Medulla oblongata (tissue), 1 donor: ENCODE measurements at regions not wholly inside any gene's neighbourhood (a gene's known extent, or its start where the extent isn't known, plus 50 kb on each side); places are given as distances from the start of the nearest gene placed in this dataset.

Source experiments
- DNase-seq: peaks from one replicate; pipeline ENCODE4 v3.0.0-alpha.2; 2015; ENCODE audit errors: extremely low spot score

DNA sequence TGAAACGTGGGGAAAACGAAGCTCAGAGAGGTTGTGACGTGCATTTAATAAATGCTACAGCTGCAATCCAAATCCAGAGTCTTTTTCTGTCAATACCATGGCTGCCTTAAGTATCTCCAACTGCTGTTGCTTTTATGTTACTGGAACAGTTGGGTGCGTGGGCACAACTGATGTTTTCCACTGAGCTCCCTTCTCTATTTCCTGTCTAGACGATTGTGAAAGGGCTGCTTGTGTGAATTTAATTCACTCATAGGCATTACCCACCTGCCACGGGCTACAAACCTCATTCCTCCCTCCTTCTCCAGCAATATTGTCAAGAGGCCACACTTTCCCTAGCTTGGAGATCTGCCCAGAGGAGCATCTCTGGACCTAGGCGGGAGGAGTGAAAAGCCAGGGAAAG lies 526.0 kb downstream of the MID1IP1 start:
- DNase-seq = no peak

DNA sequence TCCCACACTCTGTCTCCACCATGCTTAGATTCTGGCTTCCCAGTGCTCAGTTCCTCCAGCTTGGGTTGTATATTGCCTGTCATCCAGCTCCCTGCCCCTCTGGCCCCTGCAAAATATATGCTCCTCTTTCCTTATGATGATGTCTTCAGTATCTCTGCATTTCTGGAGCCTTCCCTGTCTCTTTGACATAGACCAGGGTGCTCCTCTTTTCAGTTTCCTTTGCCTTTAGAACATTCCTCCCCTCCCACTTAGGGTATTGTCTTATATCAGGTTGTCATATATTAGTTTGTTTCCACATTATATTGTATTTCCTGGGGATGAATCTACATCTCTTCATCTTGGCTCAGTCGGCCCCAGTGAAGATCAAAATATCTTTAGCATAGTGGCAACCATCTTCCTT lies 526.4 kb downstream of the MID1IP1 start:
- DNase-seq = no peak

DNA sequence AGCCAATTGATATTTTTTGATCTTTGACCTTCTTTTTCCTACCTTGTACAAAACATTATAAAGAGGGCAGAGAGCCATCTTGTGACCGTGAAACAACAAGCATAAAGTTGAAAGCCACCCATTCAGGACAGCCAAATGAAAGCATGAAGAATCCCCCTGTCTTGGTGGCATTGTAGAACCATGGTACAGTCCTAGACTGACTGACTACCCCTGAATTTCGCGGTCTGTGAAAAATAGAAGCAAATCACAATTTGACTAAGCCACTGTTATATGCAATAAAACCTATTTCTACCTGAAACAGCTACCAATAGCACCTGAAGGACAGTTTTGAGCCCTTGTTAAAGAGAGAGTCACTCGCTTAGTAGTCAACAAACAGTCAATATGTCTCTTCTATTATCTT lies 527.4 kb downstream of the MID1IP1 start:
- DNase-seq = no peak

DNA sequence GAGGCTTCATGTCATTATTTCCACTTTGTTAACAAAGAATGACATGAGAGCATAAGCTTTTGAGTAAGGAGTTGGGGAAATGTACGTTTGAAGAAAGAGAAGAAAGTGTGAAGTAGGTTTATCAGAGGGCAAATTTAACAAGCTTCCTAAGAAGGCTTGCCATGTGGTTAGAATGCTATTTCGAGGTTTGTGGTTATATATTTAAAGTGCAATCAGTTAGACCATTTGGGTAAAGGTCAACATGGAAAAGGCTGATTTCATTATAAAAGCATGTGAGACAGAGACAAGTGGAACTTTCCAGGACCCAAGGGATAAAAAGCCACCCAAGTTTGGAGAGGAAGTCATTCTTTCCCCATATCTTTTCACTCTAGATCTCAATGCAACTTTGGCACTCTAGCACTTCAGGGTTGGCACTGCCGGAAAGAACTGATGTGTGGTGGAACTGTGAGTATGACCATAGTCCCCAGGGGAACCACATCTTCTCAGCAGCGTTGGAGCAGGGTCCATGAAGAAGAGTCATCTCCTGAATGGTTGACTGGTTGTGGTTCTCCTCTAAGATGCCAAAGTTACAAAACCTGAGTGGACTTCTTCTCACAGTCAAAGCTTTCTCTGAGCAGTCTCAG lies 529.9 kb downstream of the MID1IP1 start:
- no peak for DNase-seq

DNA sequence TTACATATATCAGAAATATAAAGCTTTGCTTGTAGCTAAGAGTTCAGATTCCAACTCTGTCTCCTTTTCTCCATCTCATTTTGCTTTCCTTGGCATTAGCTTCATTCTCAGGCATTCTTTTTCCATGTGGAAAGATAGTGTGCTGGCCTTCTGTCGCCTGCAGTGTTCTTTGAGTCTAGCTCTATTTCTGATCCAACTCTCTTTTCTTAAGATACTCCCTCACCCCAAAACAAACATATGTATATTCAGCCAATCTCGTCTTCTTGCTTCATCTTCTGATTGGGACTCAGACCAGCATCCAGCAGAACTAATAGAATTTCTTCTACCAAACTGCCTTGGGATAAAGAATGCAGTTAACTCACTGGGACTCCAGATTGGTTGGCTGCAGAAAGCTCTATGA lies 532.2 kb downstream of the MID1IP1 start:
- no peak for DNase-seq

DNA sequence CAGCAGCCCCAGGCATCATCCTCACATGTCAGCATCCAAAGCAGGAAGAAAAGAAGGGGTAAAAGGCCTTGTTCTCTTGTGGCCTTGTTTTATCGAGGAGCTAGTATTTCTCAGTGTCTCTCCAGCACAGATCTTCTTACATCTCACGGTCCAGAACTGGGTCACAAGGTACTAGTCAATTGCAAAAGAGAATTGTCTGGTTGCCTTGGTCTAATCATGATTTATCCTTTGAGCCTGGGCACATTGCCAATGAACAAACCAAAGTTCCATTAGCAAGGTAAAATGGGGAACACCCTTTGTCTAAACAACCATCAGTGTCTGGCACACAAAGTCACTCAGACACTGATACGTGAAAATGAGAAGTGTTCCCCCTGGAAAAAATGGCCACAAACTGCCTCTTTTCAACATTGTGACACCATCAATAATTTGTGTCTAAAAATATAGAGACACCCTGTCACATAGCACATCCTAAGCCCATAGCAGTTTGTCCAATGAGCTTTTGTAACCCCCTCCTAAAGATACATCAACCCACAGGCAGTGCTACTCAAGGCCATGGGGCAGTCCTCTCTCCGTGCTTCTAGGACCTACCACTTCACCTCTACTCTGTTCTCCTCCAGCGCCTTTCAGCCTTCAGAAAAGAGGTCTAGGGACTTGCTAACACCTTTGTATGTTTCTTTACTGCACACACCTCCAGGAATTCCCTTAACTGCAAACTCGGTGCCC lies 534.4 kb downstream of the MID1IP1 start:
- DNase-seq = no peak

DNA sequence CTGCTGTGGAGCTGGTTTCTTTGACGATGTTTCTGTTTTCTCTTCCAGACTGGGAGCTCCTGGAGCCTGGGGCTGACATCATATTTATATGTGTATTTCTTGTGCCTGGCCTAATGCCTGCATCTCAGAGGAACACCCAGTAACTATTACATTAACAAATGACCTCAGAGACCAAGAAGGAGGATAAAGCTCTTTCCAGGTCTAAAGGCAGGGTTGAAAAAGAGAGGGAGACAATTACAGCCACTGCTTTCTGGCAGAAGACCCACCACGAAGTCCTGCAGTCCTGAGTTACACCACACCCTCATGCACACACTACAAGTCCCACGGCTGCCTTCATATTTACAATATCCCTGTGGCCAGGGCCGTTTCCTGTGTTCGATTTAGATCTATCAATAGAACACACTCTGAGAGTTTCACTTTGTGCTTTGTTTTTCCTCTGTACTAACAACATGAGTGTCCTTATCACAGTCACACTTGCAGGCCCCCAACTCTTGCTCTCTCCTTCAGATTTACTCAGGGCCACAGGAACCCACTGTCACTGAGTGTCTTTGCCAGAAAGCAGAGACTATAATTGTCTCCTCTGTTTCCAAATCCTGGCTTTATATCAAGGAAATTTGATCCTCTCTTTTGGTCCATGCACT lies 535.5 kb downstream of the MID1IP1 start:
- DNase-seq = no peak

DNA sequence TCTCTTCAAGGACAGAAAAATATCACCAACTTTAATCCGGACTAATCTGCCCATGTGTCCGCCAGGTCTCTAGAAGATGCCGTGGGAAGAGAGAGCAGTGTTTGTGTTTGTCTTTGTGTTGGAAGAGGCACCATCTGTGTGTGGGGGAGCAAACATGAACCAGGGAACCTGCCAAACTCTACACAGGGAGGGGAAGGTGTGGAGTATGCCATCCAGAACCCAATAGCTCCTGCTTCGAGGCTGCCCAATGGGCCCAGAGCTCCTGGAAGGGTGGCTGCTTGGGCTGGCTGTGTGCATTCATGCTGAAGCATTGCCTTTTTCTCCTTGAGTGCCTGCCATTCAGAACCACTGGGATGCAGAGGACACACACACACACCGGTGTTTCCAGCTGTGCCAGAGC lies 536.2 kb downstream of the MID1IP1 start:
- no peak for DNase-seq

DNA sequence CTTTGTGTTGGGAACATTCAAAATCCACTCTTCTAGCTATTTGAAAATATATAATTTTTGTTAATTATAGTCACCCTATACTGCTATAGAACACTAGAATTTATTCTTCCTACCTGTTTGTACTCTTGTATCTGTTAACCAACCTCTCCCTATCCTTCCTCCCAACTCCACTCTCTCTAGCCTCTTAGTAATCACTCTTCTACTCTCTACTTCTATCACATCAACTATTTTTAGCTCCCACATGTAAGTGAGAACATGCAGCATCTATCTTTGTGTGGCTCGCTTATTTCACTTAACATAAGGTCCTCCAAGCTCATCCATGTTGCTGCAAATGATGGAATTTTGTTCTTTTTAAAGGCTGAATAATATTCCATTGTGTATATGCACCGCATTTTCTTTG lies 537.3 kb downstream of the MID1IP1 start:
- DNase-seq = no peak

DNA sequence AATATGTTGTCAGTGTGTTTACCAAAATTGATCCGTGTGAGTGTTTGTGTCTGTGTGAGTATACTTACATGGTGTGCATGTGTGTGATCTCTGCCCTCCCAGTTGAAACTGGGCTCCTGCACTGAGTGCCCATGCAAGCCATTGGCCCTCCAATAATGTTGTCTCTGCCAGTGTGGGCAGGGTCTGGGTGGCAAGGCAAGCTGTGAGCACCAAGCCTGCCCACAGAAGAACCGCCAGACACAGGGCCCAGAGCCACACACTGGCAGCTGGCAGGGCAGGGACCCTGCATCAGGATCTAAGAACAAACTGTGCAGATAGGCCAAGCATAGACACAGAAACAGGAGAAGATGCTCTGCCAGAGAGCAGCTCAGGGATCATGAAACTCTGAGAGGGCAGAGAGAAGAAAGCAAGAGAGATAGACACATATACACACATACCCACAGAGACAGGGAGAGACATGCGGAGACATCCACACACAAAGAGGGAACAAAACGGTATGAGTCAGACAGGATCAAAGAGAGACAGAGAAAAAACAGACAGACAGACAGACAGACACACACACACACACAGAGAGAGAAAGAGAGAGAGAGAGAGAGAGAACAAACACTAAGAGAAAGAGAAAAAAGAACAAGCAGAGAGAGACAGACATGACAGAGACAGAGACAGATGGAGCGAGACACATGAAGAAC lies 555.0 kb downstream of the MID1IP1 start:
- no peak for DNase-seq

DNA sequence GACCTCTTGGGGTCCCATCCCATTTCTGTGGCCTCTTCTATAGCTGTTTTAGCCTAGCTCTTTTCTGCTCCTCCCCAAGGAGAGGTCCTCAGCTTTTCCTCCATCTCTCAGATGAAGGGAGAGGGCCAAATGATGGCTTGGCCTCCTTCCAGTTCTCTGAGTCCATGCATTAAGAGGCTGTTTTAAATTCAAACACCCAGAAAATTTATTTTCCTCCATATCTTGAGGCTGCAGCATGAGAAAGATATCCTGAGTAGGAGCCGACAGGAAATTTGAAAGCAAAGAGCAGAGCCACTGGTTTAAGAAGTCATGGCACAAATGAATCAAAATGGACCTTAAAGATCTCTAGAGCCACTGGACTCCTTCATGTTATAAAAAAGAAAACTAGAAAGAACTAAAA lies 558.8 kb downstream of the MID1IP1 start:
- DNase-seq = no peak

DNA sequence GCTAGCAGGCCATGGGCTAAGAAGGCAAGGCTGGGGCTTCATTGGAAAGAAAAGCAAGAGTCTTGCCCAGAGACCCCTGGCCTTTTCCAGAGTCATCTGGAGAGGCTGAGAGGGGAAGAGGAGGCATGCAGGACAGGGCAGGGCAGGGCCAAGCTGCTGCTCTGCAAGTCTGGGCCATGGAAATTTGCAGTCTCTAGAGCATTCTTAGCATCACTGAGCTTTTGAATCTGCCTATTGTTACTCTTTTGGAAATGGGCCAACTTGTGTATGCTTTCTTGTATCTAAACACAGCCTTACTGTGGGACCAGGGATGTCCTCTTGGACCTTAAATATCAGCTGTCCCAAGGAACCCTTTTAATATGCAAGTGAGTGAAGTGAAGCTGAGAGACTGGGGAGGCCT lies 560.5 kb downstream of the MID1IP1 start:
- DNase-seq = peak; percentile 80

DNA sequence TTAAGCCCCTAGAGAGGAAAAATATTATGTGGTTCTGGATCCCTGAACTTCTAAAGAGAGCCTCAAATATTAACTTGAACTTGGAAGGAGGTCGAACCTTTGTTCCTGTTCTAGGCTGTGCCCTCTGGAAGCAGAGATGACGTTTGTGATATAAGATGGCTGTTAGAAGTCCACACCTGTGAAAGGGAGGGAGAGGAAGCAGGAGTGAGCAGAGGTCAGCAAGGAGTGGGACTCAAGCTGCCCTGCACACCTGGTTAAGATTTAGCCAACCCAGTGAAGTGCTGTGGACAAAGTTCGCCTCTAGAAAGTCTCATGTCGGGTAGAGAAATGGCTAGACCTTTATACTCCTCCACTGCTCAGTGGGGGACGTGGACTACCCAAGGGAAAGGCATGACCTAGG lies 566.2 kb downstream of the MID1IP1 start:
- no peak for DNase-seq

DNA sequence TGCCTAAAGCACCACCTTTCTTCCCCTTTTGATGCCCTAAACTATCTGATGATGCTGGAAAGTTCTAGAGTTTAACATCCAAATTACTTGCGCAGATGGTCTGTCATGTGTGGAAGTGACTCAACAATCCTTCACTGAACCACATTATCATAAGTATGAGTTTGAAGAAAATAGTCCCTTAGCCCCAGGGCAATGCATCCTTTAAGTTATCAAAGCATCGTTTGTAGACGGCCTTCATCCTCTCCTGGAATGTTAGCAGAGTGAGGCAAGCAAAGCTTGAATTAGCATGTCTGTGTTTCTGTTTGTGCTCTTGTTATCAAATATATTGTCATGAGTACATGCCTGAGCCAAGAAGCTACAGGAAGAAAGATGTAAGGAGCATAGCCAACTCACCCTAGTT lies 570.9 kb downstream of the MID1IP1 start:
- DNase-seq = no peak

DNA sequence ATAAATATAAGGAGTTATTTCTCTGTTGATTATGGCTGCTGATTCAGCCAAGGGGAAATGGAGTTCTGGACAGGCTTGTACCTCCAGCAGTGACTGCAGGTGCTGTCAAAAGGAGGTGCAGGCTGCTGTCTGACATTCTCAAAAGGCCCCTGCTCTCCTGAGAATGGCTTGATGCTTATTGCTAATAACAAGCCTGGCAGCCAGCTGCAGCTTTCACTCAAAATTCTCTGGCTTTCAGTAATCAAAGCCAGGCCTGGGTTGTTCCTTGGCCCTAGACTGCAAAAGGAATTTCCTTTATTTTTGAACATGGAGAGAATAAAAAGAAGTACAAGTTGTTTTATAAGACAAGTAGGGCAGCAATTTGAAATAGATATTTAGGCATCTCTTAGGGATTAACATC lies 575.9 kb downstream of the MID1IP1 start:
- DNase-seq = no peak

DNA sequence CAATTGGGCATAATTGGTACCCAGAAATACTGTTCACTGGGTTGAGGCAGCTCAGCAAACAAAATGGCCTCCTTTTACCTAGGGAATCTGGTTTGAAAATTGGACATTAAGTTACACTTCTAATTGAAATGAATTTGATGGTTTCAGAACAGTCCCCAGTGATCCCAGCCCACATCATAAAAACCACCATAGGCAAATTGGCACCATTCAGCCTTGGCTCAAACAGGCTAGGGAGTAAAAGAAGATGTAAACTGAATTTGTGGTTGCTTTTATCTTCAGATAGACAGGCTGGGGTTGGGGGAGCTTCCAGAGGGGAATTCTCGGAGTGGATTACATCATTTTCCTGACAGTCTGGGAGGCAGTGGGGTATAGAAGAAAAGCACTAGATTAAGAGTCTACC lies 576.5 kb downstream of the MID1IP1 start:
- DNase-seq = no peak

DNA sequence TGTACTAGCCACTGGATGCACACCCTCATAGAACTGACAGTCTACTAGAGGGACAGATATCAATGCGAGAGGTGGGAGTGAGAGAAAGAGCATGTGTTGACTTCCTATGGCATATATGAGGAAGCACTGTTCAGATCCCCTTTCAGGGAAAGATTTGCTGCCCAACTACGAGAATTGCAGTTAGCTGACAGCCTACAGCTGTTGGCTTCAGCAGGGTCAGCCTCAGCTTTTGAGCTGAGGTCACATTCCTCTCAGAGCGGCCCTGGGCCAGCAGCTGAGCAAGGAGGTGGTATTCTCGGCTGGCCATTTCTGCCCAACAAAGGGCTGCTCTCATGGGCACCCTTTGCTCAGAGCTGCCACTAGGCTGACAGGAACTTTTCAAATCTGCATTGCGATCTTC lies 580.2 kb downstream of the MID1IP1 start:
- no peak for DNase-seq

DNA sequence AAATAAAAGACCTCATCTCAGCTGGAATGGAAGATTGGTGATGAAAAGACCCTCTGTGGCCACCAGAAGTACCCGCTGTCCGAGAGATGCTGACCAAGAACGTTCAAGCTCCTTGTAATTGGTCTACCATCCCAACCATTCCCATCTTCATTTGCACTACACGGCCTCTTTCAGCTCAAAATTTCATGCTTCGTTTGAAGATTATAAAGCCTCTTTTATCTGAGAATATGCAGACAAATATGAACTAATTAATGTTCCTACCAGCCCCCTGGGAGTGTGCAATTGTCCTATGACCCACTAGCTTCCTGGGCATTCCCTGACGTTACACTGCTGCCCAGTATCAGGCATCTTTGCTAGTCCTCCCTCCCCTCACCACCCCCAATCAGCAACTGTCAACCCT lies 583.7 kb downstream of the MID1IP1 start:
- no peak for DNase-seq

DNA sequence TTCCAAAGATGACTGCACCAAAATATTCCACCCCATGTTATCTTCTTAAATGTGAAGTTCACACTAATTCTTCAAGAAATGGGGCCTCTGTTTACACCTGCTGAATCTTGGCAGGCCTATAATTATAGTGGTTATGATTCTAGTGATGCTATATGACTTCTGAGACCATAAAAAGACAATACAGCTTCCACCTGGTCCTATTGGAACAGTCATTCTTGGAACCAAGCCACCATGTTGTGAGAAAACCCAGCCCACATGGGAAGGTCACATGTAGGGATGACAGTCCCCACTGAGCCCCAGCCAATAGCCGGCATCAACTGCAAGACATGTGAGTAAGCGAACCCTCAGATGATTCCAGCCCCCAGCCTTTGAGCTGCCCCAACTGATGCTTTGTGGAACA lies 587.5 kb downstream of the MID1IP1 start:
- DNase-seq = no peak

DNA sequence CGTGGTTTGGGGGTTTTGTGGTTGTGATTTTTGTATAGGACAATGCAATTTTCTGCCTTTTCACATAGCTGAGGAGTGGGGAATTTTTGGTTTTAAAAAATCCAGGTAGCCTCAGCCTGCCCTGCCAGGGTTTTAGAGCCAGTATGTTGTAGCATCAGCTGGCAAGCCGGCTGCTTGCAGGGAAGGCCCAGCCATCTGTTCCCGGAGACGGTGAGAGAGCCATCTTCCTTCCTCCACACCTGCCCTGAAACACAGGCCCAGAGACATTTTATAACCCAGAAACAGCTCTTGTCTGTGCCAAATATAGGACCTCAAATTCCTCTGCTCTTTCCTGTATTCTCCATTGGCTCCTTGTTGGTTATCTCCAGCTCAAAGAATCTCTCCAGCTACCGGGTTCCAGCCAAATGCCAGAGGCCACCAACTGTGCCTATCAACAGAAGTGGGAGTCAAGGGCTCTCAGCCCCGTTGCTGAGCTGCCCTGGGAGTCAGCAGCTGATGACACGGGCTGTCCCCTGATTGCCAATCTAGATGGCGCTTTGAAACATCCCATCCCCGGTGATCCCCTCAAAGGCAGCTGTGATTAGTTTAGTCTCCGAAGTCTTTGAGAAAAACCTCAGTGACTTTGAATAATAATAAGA lies 595.2 kb downstream of the MID1IP1 start:
- DNase-seq = no peak

DNA sequence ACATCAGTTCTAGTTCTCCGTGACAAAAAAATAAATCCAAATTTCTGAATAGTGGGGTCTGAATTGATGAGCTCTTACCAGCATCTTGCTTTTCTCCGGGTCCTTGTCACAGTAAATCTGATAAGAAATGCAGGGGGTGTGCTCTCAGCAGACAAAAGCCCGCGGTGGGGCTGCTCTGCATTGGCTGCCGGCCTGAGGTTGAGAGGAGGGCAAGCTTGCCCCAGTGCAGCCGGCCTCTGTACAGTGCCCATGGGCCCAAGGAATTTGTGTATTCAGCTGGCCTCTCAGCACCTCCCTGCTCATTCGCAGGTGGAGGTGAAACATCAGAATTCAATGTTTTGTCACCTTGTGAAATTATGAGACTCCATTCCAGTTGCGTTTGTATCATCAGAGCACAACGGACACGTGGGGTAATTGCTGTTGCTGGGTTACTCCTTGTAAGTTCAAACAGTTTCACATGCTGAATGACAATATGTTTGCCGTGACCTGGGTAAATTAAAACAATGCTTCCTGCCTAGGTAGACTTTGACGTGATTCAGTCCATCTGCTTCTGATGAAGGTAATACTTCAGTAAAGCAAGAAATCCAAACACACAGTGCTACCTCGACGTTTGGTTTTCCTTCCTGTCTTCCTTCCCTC lies 596.4 kb downstream of the MID1IP1 start:
- DNase-seq = no peak
